ENCODE measurements at regions not wholly inside any gene's neighbourhood (a gene's known extent, or its start where the extent isn't known, plus 50 kb on each side); places are given as distances from the start of the nearest gene placed in this dataset.
"Not testable (repeated sequence)": the region's sequence is repeated elsewhere in the genome, so short reads cannot be mapped to it uniquely, and the experiment has no call there.

GRCh38 chr1:234836045-234836681 is 226.2 kb upstream of the IRF2BP2 start:
- no peak for FAIRE-seq
- DNase-seq (ENCODE audit: insufficient read length, low spot score) = no peak

- FAIRE-seq = no peak
- DNase-seq (ENCODE audit: insufficient read length, low spot score) = no peak
These were observed 225.3 kb upstream of the IRF2BP2 start for GRCh38 chr1:234835239-234835638.

- DNase-seq (ENCODE audit: insufficient read length, low spot score) = no peak
These were observed 223.7 kb upstream of the IRF2BP2 start for GRCh38 chr1:234833646-234834045.

GRCh38 chr1:234833118-234833517 is 223.1 kb upstream of the IRF2BP2 start:
- DNase-seq (ENCODE audit: insufficient read length, low spot score) = no peak
- FAIRE-seq = no peak

More at GRCh38 chr1:234833646-234834045, 223.7 kb upstream of the IRF2BP2 start:
- FAIRE-seq = no peak

- DNase-seq (ENCODE audit: insufficient read length, low spot score) (no peak), FAIRE-seq (no peak)
These were observed 217.7 kb upstream of the IRF2BP2 start for GRCh38 chr1:234827656-234828055.

GRCh38 chr1:234827181-234827580 is 217.2 kb upstream of the IRF2BP2 start:
- FAIRE-seq = no peak
- DNase-seq (ENCODE audit: insufficient read length, low spot score) = no peak

GRCh38 chr1:234826352-234826751 is 216.4 kb upstream of the IRF2BP2 start:
- FAIRE-seq = no peak
- DNase-seq (ENCODE audit: insufficient read length, low spot score) = no peak

GRCh38 chr1:234825498-234826165 is 215.7 kb upstream of the IRF2BP2 start:
- FAIRE-seq (no peak), DNase-seq (ENCODE audit: insufficient read length, low spot score) (no peak)

GRCh38 chr1:234824836-234825235 is 214.9 kb upstream of the IRF2BP2 start:
- FAIRE-seq; DNase-seq (ENCODE audit: insufficient read length, low spot score): not testable (repeated sequence)

GRCh38 chr1:234823191-234824176 is 213.5 kb upstream of the IRF2BP2 start:
- DNase-seq (ENCODE audit: insufficient read length, low spot score) = no peak
- FAIRE-seq = no peak

GRCh38 chr1:234821840-234822239 is 211.9 kb upstream of the IRF2BP2 start:
- FAIRE-seq (no peak), DNase-seq (ENCODE audit: insufficient read length, low spot score) (no peak)

- no peak for DNase-seq (ENCODE audit: insufficient read length, low spot score)
- no peak for FAIRE-seq
These were observed 210.6 kb upstream of the IRF2BP2 start for GRCh38 chr1:234820597-234820996.

- not testable (repeated sequence) for DNase-seq (ENCODE audit: insufficient read length, low spot score); FAIRE-seq
These were observed 209.9 kb upstream of the IRF2BP2 start for GRCh38 chr1:234819845-234820244.

- not testable (repeated sequence) for DNase-seq (ENCODE audit: insufficient read length, low spot score); FAIRE-seq
These were observed 208.0 kb upstream of the IRF2BP2 start for GRCh38 chr1:234818040-234818387.

GRCh38 chr1:234817313-234818039 is 207.5 kb upstream of the IRF2BP2 start:
- FAIRE-seq; DNase-seq (ENCODE audit: insufficient read length, low spot score): not testable (repeated sequence)

GRCh38 chr1:234816864-234817263 is 206.9 kb upstream of the IRF2BP2 start:
- not testable (repeated sequence) for FAIRE-seq

GRCh38 chr1:234816186-234816851 is 206.3 kb upstream of the IRF2BP2 start:
- DNase-seq (ENCODE audit: insufficient read length, low spot score); FAIRE-seq: not testable (repeated sequence)

More at GRCh38 chr1:234816864-234817263, 206.9 kb upstream of the IRF2BP2 start:
- not testable (repeated sequence) for DNase-seq (ENCODE audit: insufficient read length, low spot score)

GRCh38 chr1:234815295-234815815 is 205.4 kb upstream of the IRF2BP2 start:
- FAIRE-seq; DNase-seq (ENCODE audit: insufficient read length, low spot score): not testable (repeated sequence)

- not testable (repeated sequence) for DNase-seq (ENCODE audit: insufficient read length, low spot score); FAIRE-seq
These were observed 204.3 kb upstream of the IRF2BP2 start for GRCh38 chr1:234814235-234814634.

All from HTR-8/SVneo (cell line).